ENCODE measurements at regions not wholly inside any gene's neighbourhood (a gene's known extent, or its start where the extent isn't known, plus 50 kb on each side); places are given as distances from the start of the nearest gene placed in this dataset.

DNA sequence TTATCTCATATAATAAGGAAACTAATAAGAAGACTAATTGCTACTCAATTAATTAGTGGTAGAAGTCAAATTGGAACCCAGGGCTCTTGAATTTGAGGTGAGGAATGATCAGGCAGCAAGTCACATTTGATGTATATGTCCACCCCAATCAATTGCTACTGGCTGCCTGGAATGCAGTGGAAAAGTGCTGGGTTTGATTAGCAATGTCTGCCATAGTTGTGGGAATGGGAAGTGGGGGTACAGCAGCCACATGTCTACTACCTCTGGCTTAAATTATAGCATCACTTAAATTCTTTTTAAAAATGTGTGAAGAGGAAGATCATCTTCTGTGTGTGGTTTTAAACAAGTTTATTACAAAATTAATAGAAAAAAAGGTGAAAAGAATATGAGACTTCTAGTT is 50.8 kb upstream of the NAV2 start:
- TF ChIP-seq, protein P1, sequence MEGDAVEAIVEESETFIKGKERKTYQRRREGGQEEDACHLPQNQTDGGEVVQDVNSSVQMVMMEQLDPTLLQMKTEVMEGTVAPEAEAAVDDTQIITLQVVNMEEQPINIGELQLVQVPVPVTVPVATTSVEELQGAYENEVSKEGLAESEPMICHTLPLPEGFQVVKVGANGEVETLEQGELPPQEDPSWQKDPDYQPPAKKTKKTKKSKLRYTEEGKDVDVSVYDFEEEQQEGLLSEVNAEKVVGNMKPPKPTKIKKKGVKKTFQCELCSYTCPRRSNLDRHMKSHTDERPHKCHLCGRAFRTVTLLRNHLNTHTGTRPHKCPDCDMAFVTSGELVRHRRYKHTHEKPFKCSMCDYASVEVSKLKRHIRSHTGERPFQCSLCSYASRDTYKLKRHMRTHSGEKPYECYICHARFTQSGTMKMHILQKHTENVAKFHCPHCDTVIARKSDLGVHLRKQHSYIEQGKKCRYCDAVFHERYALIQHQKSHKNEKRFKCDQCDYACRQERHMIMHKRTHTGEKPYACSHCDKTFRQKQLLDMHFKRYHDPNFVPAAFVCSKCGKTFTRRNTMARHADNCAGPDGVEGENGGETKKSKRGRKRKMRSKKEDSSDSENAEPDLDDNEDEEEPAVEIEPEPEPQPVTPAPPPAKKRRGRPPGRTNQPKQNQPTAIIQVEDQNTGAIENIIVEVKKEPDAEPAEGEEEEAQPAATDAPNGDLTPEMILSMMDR (IDR thresholded peaks at IDR 0.05; ENCODE audit: low read length), result no peak
- TF ChIP-seq EZH2 (IDR thresholded peaks at IDR 0.05; ENCODE audit: borderline replicate concordance, low read length), result no peak

All from OCI-LY1 (cell line).